GM12872 (cell line): ENCODE measurements at regions not wholly inside any gene's neighbourhood (a gene's known extent, or its start where the extent isn't known, plus 50 kb on each side); places are given as distances from the start of the nearest gene placed in this dataset.

Experiments used
- CTCF ChIP-seq: IDR thresholded peaks from 3 replicates; pipeline ENCODE4 v1.5.1; 2011; ENCODE audit warnings: low read depth, mild to moderate bottlenecking, low read length, moderate library complexity; ENCODE audit not compliant: insufficient read depth

GRCh38 chr2:120568089-120568974 is 167.3 kb upstream of the GLI2 start:
- no peak for TF ChIP-seq CTCF

- no peak for TF ChIP-seq CTCF
These were observed 166.7 kb upstream of the GLI2 start for GRCh38 chr2:120568975-120569268.

- TF ChIP-seq CTCF = no peak
These were observed 165.7 kb upstream of the GLI2 start for GRCh38 chr2:120570001-120570400.

- no peak for TF ChIP-seq CTCF
These were observed 165.1 kb upstream of the GLI2 start for GRCh38 chr2:120570546-120570945.

- no peak for TF ChIP-seq CTCF
These were observed 164.5 kb upstream of the GLI2 start for GRCh38 chr2:120571015-120571728.

GRCh38 chr2:120572226-120572625 is 163.4 kb upstream of the GLI2 start:
- no peak for TF ChIP-seq CTCF

- TF ChIP-seq CTCF = no peak
These were observed 161.0 kb upstream of the GLI2 start for GRCh38 chr2:120574620-120575019.
